ENCODE measurements at regions not wholly inside any gene's neighbourhood (a gene's known extent, or its start where the extent isn't known, plus 50 kb on each side); places are given as distances from the start of the nearest gene placed in this dataset.
A peak's percentile ranks its signal among the peaks of the same experiment; 100 is the strongest.

DNA sequence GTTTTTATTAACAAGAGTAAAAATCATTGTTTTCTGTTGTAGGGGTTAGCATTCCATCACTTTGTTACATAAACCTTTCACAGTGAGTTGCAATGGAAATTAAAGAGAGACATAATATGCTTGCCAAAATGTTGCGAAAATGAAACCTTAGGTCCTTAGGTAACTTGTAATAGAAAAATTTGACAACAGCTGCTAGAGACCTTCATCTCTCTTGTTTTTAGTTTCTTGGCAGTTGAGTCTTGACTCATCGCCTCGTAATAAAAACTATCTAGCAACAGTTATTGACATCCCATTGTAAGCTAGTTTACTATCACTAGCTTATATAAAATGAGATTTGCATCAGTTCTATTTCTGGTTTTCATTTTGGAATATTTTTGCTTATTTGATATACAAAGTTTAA, 179.0 kb upstream of the MMS22L start:
- FAIRE-seq (no peak), DNase-seq (ENCODE audit: low read depth) (peak; percentile 13)
- Histone ChIP-seq H2AFZ (ENCODE audit: low read depth, low read length) (no peak overlapping the region), H3K4me3 (ENCODE audit: insufficient read depth, low read depth, low read length) (no peak overlapping the region), H3K4me2 (ENCODE audit: low read length) (no peak overlapping the region), H4K20me1 (ENCODE audit: insufficient read depth, low read length) (no peaks in the 10 kb centered on the region), H3K4me1 (ENCODE audit: insufficient read depth, low read length) (no peaks in the 10 kb centered on the region), H3K9ac (ENCODE audit: low read length) (no peak overlapping the region), H3K9me3 (ENCODE audit: insufficient read depth, low read depth, low read length) (no peaks in the 10 kb centered on the region), H3K79me2 (ENCODE audit: insufficient read depth, low read length) (no peaks in the 10 kb centered on the region), H3K36me3 (ENCODE audit: insufficient read depth, low read length) (no peaks in the 10 kb centered on the region), H3K27ac (ENCODE audit: low read depth, low read length) (no peak overlapping the region), H3K27me3 (ENCODE audit: insufficient read depth, low read length) (no peaks in the 10 kb centered on the region)
- TF ChIP-seq, protein P1, sequence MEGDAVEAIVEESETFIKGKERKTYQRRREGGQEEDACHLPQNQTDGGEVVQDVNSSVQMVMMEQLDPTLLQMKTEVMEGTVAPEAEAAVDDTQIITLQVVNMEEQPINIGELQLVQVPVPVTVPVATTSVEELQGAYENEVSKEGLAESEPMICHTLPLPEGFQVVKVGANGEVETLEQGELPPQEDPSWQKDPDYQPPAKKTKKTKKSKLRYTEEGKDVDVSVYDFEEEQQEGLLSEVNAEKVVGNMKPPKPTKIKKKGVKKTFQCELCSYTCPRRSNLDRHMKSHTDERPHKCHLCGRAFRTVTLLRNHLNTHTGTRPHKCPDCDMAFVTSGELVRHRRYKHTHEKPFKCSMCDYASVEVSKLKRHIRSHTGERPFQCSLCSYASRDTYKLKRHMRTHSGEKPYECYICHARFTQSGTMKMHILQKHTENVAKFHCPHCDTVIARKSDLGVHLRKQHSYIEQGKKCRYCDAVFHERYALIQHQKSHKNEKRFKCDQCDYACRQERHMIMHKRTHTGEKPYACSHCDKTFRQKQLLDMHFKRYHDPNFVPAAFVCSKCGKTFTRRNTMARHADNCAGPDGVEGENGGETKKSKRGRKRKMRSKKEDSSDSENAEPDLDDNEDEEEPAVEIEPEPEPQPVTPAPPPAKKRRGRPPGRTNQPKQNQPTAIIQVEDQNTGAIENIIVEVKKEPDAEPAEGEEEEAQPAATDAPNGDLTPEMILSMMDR (IDR thresholded peaks at IDR 0.05; ENCODE audit: insufficient read depth, low read depth, low read length) = no peak
- TF ChIP-seq EZH2 (IDR thresholded peaks at IDR 0.05; ENCODE audit: insufficient read depth, low read length) = no peak
- H3K27ac Mint-ChIP-seq (ENCODE audit: unreplicated experiment) = no peak overlapping the region
- H3K27me3 Mint-ChIP-seq (ENCODE audit: low read depth, unreplicated experiment) = no peaks in the 10 kb centered on the region
- H3K9me3 Mint-ChIP-seq (ENCODE audit: unreplicated experiment) = no peaks in the 10 kb centered on the region
- H3K36me3 Mint-ChIP-seq (ENCODE audit: low read depth, unreplicated experiment) = no peaks in the 10 kb centered on the region
- no peak overlapping the region for H3K4me3 Mint-ChIP-seq (ENCODE audit: unreplicated experiment)
- no peaks in the 10 kb centered on the region for H3K4me1 Mint-ChIP-seq (ENCODE audit: low read depth, unreplicated experiment)

DNA sequence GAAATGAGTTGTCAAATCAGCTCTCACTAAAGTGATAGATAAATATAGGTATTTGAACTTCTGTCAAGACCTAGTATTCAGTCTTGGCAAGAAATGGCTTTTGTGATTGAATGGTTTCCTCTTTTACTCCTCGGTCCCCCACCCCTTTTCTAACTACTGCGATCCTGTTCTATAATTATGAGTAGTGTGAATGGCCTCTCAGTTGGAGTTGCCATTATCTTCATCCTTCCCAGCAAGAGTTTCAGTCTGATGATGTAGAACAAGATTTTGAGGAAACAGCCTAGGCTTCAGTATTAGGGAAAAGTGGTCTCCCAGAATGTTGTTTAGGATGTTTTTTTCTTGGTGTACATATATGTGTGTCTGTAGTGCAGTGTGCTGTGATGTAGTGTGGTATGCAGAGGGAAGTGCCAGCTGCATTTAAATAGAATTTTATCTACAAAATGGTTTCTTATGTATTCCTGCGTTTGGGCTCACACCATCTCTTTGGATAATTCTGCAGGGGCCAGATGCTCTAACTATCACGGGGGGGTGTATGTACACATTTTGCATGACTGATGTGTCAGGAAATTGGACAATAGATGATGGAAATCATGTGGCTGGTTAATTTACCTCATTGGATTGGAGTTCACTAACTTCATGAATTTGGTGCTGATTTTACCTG, 180.1 kb upstream of the MMS22L start:
- TF ChIP-seq EZH2 (IDR thresholded peaks at IDR 0.05; ENCODE audit: insufficient read depth, low read length) = no peak
- TF ChIP-seq, protein P1 (IDR thresholded peaks at IDR 0.05; ENCODE audit: insufficient read depth, low read depth, low read length) = no peak
- no peaks in the 10 kb centered on the region for H3K36me3 Mint-ChIP-seq (ENCODE audit: low read depth, unreplicated experiment)
- Histone ChIP-seq H3K79me2 (ENCODE audit: insufficient read depth, low read length) (no peaks in the 10 kb centered on the region), H3K36me3 (ENCODE audit: insufficient read depth, low read length) (no peaks in the 10 kb centered on the region), H3K4me1 (ENCODE audit: insufficient read depth, low read length) (no peaks in the 10 kb centered on the region), H3K27ac (ENCODE audit: low read depth, low read length) (no peak overlapping the region), H3K4me2 (ENCODE audit: low read length) (no peak overlapping the region), H4K20me1 (ENCODE audit: insufficient read depth, low read length) (no peaks in the 10 kb centered on the region), H3K9me3 (ENCODE audit: insufficient read depth, low read depth, low read length) (no peaks in the 10 kb centered on the region), H2AFZ (ENCODE audit: low read depth, low read length) (no peak overlapping the region), H3K27me3 (ENCODE audit: insufficient read depth, low read length) (no peaks in the 10 kb centered on the region), H3K4me3 (ENCODE audit: insufficient read depth, low read depth, low read length) (no peak overlapping the region), H3K9ac (ENCODE audit: low read length) (no peak overlapping the region)
- H3K9me3 Mint-ChIP-seq (ENCODE audit: unreplicated experiment) = no peaks in the 10 kb centered on the region
- H3K27me3 Mint-ChIP-seq (ENCODE audit: low read depth, unreplicated experiment) = no peaks in the 10 kb centered on the region
- H3K27ac Mint-ChIP-seq (ENCODE audit: unreplicated experiment) = no peak overlapping the region
- FAIRE-seq (no peak), DNase-seq (ENCODE audit: low read depth) (no peak)
- H3K4me1 Mint-ChIP-seq (ENCODE audit: low read depth, unreplicated experiment) = no peaks in the 10 kb centered on the region
- H3K4me3 Mint-ChIP-seq (ENCODE audit: unreplicated experiment) = no peak overlapping the region

DNA sequence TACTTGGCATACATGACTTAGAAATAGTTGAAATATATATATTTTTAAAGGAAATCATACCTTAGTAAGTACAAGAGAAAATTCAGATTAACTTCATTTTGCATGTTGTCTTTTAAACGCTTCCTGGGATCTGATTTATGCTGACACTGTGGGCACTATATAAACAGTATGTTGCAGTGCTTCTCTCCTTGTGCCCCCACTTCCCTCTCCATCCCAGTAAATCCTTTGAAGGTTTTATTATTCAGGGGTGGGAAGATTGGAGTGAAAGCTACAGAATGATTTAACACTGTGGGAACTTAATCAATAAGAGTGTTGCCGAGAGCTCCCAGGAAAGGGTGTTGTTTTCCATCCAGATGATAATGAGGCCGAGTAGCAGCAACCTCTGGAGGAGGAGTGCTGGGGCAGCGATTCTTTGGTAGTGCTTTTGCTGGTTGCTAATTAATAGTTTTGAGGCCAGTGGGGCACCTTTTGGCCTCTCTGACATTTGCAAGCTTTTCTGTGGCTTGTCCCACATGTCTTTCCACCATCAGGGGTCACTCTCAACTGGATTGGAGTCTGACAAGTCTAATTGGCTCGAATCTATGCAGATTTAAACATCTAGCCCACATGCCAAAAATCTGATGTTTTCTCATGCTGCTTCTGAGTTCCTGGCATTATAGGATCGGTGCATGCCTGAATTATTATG, 183.0 kb upstream of the MMS22L start:
- H3K4me2 ChIP-seq (ENCODE audit: low read length) = no peak overlapping the region
- TF ChIP-seq EZH2 (IDR thresholded peaks at IDR 0.05; ENCODE audit: insufficient read depth, low read length) = no peak
- TF ChIP-seq, protein P1 (IDR thresholded peaks at IDR 0.05; ENCODE audit: insufficient read depth, low read depth, low read length) = no peak
- H3K4me1 ChIP-seq (ENCODE audit: insufficient read depth, low read length) = no peaks in the 10 kb centered on the region
- peak overlapping the region; percentile 29 for H2AFZ ChIP-seq (ENCODE audit: low read depth, low read length)
- no peak overlapping the region for H3K4me3 ChIP-seq (ENCODE audit: insufficient read depth, low read depth, low read length)
- H3K36me3 Mint-ChIP-seq (ENCODE audit: low read depth, unreplicated experiment) = no peaks in the 10 kb centered on the region
- no peak overlapping the region for H3K27ac ChIP-seq (ENCODE audit: low read depth, low read length)
- H4K20me1 ChIP-seq (ENCODE audit: insufficient read depth, low read length) = no peaks in the 10 kb centered on the region
- H3K4me3 Mint-ChIP-seq (ENCODE audit: unreplicated experiment) = no peak overlapping the region
- no peaks in the 10 kb centered on the region for H3K4me1 Mint-ChIP-seq (ENCODE audit: low read depth, unreplicated experiment)
- H3K27me3 ChIP-seq (ENCODE audit: insufficient read depth, low read length) = no peaks in the 10 kb centered on the region
- no peaks in the 10 kb centered on the region for H3K79me2 ChIP-seq (ENCODE audit: insufficient read depth, low read length)
- H3K9me3 ChIP-seq (ENCODE audit: insufficient read depth, low read depth, low read length) = no peaks in the 10 kb centered on the region
- H3K27ac Mint-ChIP-seq (ENCODE audit: unreplicated experiment) = no peak overlapping the region
- H3K36me3 ChIP-seq (ENCODE audit: insufficient read depth, low read length) = no peaks in the 10 kb centered on the region
- DNase-seq (ENCODE audit: low read depth) (no peak), FAIRE-seq (no peak)
- no peaks in the 10 kb centered on the region for H3K9me3 Mint-ChIP-seq (ENCODE audit: unreplicated experiment)
- no peaks in the 10 kb centered on the region for H3K27me3 Mint-ChIP-seq (ENCODE audit: low read depth, unreplicated experiment)
- no peak overlapping the region for H3K9ac ChIP-seq (ENCODE audit: low read length)
